SK-N-DZ (cell line): ENCODE measurements at regions not wholly inside any gene's neighbourhood (a gene's known extent, or its start where the extent isn't known, plus 50 kb on each side); places are given as distances from the start of the nearest gene placed in this dataset.
"Not testable (repeated sequence)": the region's sequence is repeated elsewhere in the genome, so short reads cannot be mapped to it uniquely, and the experiment has no call there.

Experiments used
- DNase-seq: peaks from one replicate; pipeline ENCODE4 v3.0.0-alpha.2; 2015; ENCODE audit warnings: low spot score

DNA sequence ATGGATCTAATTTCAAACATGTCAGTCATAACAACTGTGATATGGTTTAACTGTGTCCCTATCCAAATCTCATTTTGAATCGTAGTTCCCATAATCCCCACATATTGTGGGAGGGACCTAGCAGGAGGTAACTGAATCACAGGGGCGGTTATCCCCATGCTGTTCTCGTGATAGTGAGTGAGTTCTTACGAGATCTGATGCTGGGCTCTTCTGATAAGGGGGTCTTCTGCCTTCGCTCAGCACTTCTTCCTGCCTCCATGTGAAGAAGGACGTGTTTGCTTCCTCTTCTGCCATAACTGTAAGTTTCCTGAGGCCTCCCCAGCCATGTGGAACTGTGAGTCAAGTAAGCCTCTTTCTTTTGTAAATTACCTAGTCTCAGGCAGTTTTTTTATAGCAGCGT lies 138.0 kb upstream of the PCGF5 start:
- peak; percentile 21 for DNase-seq

DNA sequence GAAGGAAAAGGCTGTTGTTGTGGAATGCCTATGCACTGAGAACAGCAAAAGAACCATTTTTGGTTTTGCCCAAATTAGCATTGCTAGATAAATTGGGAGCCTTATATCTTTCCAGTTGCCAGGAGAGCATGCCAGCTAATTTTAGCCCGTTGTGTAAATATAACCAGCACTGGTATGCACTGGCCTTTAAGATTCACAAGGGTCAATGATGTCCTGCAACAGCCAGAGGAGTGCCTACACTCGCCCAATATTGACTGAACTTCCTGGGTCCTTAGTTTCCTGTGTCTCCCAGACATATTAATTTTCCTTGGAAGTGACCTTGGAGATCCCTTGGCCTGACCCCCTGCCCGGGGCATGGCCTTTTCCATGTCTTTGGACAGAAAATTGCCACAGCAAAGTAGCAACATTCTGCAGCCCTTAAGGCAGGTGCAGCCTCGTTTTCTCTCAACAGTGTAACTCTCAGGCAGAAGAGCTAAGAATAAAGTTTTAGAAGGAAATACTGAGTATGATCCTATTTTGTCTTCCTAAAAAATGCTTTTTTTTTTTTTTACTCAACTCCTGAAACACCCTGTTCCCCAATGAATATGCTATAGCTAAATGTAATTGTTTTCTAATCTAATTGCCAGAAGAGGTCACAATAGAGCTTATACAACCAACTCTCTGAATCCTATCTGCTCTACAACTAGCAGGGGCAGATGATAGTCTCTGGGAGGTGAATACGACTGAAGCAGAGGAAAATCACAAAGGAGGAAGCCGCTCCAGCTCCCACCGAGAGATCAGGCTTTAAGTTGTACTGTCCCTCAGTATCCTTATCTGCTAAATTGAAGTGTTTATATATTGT lies 131.9 kb upstream of the PCGF5 start:
- DNase-seq = no peak

DNA sequence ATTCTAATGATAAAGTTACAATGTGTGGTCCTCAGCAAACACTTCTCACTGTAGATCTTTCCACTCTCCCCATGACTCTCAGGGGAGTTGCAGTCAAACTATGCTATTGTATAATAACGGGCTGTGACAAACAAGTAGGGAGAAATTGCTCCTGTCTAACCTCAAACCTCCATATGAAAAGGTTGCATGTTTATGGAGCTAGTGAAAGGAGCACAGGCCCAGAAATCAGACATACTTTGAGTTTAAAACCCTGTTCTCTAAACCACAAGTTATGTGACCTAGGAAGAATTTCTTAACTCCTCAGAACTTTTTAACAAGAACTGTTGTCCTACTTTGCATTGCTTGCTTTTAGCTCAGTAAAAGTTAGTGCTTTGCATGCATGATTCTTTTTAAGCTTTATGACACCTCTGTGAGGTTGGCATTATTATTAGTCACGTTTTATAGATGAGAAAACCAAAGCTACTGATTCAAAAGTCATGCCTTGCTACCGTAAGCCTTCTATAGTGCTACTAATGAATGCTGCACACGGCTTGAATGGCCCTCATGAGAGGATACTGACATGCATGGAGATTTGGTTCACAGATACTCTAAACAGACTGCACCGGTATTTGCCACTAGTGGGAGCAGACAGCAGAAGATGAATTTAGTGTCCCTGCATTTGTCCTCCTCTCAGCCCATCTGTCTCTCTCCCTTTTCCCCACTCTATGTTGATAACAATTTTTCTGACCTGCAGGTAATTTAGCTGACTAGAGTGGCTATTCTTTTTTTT lies 129.5 kb upstream of the PCGF5 start:
- peak; percentile 36 for DNase-seq

DNA sequence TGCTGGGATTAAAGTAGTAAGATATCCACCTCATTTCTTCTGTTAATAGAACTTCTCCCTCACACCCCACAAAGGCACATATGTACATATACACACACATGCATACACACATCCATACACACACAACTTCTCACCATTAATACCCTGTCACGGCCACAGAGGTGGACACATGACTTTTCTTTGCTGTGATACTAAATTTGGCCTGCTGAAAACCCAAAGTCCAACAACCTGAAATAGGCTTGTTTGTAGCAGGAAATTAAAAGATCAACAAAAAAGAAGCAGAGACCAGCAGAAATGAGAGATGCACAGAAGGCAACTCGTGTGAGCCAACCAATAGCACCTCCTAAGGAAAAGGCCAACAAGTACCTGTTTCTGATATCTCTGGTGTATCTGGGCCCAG lies 128.7 kb upstream of the PCGF5 start:
- DNase-seq = no peak

DNA sequence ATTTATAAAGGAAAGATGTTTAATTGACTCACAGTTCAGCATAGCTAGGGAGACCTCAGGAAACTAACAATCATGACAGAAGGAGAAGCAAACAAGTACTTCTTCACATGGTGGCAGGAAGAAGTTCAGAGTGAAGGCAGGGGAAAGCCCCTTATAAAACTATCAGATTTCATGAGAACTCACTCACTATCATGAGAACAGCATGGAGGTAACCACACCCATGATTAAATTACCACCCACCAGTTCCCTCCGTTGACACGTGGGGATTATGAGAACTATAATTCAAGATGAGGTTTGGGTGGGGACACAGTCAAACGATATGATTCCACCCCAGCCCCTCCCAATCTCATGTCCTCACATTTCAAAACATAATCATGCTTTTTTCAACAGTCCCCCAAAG lies 124.2 kb upstream of the PCGF5 start:
- no peak for DNase-seq

DNA sequence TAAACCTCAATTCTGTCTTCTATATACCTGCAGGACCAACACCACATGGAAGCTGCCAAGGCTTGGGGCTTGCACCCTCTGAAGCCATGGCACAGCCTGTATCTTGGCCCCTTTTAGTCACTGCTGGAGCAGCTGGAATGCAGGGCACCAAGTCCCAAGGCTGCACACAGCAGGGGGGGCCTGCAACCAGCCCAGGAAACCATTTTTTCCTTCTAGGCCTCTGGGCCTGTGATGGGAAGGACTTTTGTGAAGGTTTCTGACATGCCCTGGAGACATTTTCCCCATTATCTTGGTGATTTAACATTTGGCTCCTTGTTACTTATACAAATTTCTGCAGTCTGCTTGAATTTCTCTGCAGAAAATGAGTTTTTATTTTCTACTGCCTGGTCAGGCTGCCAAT lies 123.2 kb upstream of the PCGF5 start:
- no peak for DNase-seq

DNA sequence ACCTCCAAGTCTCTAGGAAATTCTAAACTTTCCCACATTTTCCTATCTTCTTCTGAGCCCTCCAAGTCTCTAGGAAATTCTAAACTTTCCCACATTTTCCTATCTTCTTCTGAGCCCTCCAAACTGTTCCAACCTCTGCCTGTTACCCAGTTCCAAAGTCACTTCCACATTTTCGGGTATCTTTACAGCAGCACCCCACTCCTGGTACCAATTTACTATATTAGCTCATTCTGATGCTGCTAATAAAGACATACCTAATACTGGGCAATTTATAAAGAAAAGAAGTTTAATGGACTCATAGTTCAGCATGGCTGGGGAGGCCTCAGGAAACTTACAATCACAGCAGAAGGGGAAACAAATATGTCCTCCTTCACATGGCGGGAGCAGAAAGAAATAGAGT lies 122.4 kb upstream of the PCGF5 start:
- DNase-seq = not testable (repeated sequence)

DNA sequence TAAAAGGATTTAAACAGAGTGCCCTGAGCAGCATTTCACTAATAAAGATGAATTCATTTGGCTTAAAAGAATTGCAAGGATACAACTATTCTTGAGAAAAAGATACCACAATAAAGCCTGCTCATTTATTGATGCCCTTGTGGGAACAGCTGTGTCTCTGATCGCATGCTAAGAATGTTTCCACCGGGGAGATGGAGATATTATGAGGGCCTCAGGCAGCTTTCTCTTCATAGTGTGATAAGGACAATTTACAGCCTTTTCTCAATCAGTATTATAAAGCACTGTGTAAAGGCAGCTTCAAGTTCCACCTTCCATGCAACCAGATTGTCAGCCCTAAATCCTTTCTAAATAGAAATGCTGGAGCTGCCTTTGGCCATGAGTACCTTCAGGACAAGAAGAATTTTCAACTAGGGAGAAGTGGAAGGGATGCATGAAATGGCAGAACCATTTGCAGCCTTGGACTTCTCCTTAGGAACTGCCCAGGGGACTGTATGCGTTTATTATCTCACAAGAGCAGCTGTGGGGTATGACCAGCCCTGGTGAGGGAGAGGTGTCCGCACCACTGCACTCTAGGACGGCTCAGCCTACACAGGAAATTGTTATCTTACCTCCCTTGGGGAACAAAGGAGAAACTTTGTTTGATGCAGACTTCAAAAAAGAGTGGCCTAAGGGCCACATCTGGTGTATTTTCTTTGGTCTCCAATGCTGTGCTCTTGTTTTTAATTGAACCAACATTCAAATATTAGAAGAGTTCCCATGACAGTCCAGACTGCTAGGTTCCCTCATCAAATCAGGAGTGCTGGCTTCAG lies 116.9 kb upstream of the PCGF5 start:
- no peak for DNase-seq

DNA sequence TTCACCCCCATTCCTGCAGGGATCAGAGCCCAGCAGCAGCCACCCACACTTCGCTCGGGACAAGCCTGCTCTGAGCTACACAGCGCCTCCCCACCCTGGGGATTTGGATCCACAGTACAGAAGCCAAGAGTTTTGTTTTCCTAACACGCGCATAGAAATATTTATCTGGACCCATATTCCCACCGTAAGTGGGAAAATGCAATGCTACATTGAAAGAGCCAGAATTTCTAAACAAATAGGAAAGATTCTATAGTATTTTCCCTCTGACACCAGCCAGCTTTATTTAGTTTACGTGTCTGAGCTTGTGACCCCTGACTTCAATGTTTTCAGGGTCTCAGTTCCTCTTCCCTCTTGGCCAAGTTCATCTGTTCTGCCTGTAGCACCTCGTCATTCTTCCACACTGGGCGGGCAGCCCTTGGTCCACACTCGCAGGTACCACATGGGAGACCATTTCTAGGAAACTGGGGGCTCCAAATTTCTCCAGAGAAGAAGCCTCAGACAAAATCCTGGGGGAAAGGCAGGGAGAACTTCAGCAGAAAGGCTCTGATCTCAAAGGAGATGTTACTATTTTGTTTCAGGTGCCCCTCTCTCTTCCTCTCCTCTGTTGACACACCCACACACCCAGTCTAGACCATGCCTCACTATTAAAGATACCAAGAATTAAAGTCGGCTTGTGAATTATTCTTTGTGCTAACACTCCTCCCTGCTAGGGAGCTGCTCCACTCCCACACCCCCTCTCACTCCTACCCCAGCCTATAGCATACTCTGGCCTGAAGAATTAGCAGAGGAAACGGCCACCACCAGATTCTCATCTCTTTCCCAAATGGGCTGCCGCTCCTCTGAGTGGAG lies 116.0 kb upstream of the PCGF5 start:
- DNase-seq = no peak

DNA sequence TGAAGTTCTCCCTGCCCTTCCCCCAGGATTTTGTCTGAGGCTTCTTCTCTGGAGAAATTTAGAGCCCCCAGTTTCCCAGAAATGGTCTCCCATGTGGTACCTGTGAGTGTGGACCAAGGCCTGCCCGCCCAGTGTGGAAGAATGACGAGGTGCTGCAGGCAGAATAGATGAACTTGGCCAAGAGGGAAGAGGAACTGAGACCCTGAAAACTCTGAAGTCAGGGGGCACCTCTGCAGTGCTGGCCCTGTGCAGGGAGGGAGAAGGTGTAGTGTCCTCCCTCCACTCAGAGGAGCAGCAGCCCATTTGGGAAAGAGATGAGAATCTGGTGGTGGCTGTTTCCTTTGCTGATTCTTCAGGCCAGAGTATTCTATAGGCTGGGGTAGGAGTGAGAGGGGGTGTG lies 115.2 kb upstream of the PCGF5 start:
- DNase-seq = no peak

DNA sequence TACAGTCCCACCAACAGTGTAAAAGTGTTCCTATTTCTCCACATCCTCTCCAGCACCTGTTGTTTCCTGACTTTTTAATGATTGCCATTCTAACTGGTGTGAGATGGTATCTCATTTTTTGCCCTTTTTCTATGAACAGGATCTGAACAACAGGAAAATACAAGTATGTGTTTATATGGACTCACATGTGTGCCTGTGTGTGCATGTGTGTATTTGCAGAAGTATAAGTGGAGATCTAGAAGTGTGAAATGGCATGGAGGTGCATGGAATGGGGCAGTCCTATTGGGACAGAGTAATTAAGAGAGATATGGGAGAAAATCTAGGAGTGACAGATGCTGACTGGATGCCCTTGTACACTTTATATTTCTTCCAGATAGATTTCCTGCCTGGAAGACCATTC lies 111.6 kb upstream of the PCGF5 start:
- DNase-seq = no peak

DNA sequence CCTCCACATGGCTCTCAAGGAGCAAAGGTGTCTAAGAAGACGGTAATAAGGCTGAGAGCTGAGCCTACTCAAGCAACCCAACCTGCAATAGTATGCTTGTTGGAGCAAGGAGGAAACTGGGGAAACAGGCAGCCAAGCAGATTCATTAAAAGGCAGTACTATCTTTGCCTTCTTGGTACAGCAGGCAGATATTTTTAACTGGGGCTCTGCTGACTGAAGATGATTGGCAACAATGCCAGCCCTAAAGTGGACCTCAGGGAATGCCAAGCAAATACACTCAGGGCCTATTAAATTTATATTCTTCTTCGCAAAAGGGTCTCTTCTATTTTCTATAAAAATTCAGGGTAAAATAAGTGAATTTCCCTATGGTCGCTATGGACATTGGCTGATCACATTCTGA lies 109.4 kb upstream of the PCGF5 start:
- no peak for DNase-seq

DNA sequence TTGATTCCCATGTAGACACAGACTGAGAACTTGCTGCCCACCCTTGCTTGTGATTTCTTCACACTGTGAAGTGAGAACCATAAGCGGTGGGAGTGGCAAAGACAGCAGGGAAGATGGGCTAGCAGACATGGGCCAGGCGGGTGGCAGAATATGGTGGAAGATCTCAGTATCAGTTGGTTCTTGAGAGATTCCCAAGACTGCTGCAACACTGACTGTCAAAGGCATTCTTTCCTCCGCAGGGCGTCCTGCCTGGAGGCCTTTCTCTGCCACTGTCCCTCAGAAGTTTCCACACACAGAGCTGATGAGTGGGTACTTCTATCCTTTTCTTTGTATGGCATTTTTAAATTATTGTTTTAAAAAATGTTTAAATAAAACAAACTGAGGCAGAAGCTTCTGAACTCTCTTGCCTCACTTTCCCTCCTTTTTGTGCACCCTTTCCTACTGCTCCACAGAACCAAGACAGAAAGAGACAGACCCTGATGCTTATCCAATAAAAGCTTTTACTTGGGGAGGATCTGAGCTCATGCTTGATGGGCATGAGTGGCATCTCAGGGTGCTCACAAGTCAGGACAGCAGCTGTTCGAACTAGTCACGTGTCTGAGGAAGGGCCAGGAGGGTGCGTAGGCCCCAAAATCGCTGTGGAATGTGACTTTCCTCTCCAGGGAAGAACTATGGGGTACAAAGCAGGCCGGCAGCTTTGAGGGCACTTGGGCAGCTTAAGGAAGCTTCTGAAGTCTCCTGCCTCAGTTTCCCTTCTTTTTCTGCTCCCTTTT lies 104.7 kb upstream of the PCGF5 start:
- DNase-seq = no peak

DNA sequence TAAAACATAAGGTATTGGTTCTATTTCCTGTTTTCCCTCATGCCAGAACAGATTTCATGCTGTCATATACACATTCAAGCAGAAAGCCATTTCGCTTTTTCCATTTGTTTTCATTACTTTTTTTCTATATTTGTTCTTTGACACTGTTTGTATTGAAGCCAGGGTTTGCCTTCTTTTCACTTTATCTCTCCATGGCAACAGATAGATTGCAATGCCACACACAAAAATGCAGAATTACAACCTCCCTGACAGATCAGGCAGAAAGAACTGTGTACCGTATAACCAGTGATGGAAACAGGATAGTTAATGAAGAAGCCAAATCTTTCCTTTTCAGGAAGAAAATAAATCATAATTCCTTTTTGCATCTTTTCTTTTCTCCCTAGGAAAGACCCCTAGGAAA lies 103.0 kb upstream of the PCGF5 start:
- DNase-seq = no peak

DNA sequence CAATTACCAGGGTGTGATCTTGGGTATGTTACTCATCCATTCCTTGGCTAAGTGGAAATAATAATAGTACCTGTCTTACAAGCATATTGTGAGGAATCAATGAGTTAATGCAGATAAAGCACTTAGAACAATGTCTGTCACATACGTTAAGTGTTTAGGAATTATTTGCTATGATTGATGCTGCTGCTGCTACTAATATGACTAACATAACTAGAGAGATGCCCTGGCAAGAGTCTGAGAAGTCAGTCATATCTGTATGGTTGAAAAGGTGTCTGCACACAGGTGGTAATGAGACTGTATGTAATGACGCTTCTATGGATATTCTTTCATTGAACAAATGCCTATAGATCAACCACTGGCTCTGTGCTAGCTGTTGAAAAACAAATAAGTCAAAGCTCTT lies 100.1 kb upstream of the PCGF5 start:
- no peak for DNase-seq

DNA sequence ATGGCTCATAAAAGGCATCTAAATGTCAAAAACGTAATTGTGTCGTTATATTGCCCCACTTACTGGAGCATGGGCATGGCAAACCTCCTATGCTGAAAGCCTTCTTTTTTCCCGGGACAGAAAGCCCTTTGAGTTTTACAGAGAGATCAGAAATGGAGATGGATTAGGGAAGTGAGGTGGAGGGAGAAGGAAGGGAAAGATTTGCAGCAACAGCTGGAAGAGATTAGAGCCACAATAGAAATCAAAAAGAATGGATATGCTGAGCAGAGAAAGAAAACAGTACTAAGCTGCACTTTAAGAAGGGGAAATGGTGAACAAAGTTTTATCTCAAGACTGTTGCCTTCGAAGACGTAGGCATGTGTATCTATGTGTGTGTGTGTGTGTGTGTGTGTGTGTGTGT lies 97.2 kb upstream of the PCGF5 start:
- no peak for DNase-seq

DNA sequence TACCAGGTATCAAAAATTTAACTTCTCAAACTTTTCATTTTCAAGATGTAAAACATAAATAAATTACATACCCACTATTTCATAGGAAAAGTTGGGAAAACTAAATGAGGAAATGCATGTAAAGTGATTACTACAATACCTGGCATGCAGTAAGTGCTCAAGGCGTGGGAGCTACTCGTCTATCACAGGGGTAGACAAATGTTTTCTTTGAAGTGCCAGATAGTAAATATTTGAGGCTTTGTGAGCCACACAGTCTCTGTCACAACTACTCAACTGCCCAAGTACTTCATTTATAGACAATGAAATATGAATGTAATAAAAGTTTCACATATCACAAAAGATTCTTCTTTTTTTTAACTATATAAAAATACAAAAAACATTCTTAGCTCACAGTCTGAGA lies 96.4 kb upstream of the PCGF5 start:
- DNase-seq = no peak

DNA sequence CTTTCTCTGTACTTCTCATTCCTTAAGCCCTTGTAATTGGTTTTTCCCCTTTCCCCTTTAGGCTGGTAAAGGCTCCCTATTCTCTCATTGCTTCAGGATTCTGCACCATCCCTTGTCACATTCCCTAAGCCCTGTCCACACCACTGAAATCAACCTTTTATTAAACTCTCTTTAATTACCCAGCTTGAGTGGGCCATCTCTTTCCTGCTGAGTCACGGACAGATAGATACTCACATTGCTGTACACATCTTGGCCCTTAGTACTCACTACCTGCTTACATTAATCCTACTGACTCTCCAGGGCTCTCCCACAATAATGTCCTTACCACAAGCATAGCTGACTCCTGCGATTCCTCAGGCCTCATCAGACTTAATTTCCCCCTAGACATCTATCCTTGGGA lies 94.0 kb upstream of the PCGF5 start:
- DNase-seq = no peak

DNA sequence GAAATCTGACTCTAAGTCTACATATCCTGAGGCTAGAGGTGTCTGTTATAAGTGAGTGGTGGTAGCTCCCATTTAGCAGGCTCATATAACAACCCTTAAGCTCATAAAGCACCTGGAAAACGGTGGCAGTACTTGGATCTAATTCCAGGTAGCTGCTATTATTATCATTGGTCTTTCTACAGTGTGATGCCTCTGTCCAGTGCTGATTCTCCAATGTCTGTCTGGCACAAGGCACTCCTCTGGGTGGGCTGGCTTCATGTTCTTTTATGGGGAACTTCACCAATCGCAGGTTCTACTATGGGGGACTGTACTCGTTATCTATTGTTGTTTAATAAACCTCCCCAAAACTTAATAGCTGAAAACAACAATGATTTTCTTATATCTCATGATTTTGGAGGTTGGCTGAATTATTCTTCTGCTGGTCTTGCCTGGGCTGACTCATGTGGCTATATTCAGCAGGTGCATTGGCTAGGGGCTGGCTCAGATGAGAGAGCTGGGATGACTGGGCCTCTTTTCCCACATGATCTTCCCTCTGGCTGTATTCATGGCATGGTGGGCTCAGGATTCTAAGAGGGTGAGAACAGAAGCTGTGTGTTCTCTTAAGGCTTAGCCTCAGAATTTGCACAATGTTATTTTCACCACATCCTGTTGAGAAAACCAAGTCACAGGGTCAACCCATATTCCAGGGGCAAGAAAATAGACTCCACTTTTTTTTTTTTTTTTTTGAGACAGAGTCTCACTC lies 93.0 kb upstream of the PCGF5 start:
- DNase-seq = no peak

DNA sequence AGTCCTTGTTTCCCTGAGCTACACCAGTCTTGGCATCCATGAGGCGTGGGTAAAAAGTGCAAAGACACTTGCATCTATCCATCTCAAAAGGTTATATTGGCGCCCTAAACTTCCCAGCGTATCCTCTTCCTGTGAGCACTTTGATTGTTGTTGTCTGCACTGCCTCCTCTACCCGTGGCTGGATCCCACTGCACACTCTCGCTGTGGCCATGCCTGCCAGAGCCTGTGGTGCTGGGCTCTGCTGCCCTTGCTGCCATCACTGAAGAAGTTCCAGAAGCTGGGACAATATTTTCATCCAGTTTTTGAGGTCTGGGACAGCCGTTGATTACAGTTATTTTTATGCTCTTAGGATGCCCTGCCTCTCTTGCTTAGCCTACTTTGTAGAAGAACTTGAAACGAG lies 85.3 kb upstream of the PCGF5 start:
- DNase-seq = no peak
